H1 (cell line): ENCODE measurements at regions not wholly inside any gene's neighbourhood (a gene's known extent, or its start where the extent isn't known, plus 50 kb on each side); places are given as distances from the start of the nearest gene placed in this dataset.

ENCODE experiments used
- CTCF ChIA-PET: fragments of 300-600 bp; sonication (Branson Sonifier 250); formaldehyde crosslinking; loops from one replicate; lab custom pipeline; 2021; ENCODE audit not compliant: partially characterized antibody; lab: Charles Lee
- POLR2A ChIA-PET: fragments of 300-600 bp; sonication (Branson Sonifier 250); formaldehyde crosslinking; loops from one replicate; lab custom pipeline; 2021; ENCODE audit warnings: inconsistent platforms; ENCODE audit not compliant: partially characterized antibody; lab: Charles Lee
- DNase-seq, 2 experiments: peaks; one replicate each; pipeline versions ENCODE4 v3.0.0 to v3.0.0-alpha.2; 2010 to 2022; ENCODE audit warnings: low spot score in 2 of 2, low read depth in 1 of 2, mixed read lengths in 1 of 2
- FAIRE-seq: peaks from 2 replicates; lab custom pipeline; 2011; peaks lifted over from hg19 to GRCh38; lab: Jason Lieb, UNC
- H2AFZ ChIP-seq: 2 replicates; pipeline ENCODE4 v1.8.1; 2012; ENCODE audit warnings: low read length, inconsistent platforms
- H2AK5ac ChIP-seq: 2 replicates; pipeline ENCODE4 v1.6.1; 2013; ENCODE audit warnings: low read depth, low read length
- H2BK120ac ChIP-seq: replicated peaks from 2 replicates; pipeline ENCODE3; 2013; ENCODE audit warnings: low read depth, low read length, inconsistent platforms
- H2BK12ac ChIP-seq: 2 replicates; pipeline ENCODE4 v1.6.1; 2013; ENCODE audit warnings: low read depth, low read length
- H2BK15ac ChIP-seq: 2 replicates; pipeline ENCODE4 v1.6.1; 2013; ENCODE audit warnings: low read length
- H2BK20ac ChIP-seq: 2 replicates; pipeline ENCODE4 v1.6.1; 2013; ENCODE audit warnings: low read length
- H2BK5ac ChIP-seq: 2 replicates; pipeline ENCODE4 v1.6.1; 2013; ENCODE audit warnings: low read depth, low read length
- H3K14ac ChIP-seq: 2 replicates; pipeline ENCODE4 v1.6.1; 2013; ENCODE audit warnings: inconsistent platforms; ENCODE audit not compliant: insufficient read length
- H3K18ac ChIP-seq: 2 replicates; pipeline ENCODE4 v1.6.1; 2013; ENCODE audit warnings: low read length; ENCODE audit errors: extremely low read depth
- H3K23ac ChIP-seq: 2 replicates; pipeline ENCODE4 v1.6.1; 2013; ENCODE audit warnings: inconsistent platforms; ENCODE audit not compliant: insufficient read length
- H3K23me2 ChIP-seq: 2 replicates; pipeline ENCODE4 v1.6.1; 2013; ENCODE audit warnings: low read depth, low read length
- H3K27ac ChIP-seq: 2 replicates; pipeline ENCODE4 v1.6.1; 2011; ENCODE audit warnings: low read depth, low read length, inconsistent platforms
- H3K27me3 ChIP-seq, 4 experiments: replicated peaks in 1 of 4; 1 replicate in 1 of 4; 2 replicates in 3 of 4; pipeline versions ENCODE4 v1.6.1 to v1.8.1; 2011 to 2013; ENCODE audit warnings: low read length in 3 of 4, mild to moderate bottlenecking in 3 of 4, inconsistent platforms in 2 of 4, mixed read lengths in 2 of 4, moderate library complexity in 1 of 4; ENCODE audit not compliant: control insufficient read depth in 3 of 4, insufficient read depth in 3 of 4; ENCODE audit errors: extremely low read depth in 1 of 4
- H3K36me3 ChIP-seq, 4 experiments: 2 replicates each; pipeline versions ENCODE4 v1.6.1 to v1.8.1; 2011 to 2013; ENCODE audit warnings: mild to moderate bottlenecking in 4 of 4, low read length in 3 of 4, moderate library complexity in 2 of 4, control low read depth in 1 of 4, inconsistent platforms in 1 of 4; ENCODE audit not compliant: insufficient read depth in 4 of 4, control insufficient read depth in 2 of 4
- H3K4ac ChIP-seq: replicated peaks from 2 replicates; pipeline ENCODE3; 2013; ENCODE audit warnings: low read length, low read depth, mixed read lengths, inconsistent platforms; ENCODE audit not compliant: insufficient read length
- H3K4me1 ChIP-seq, 4 experiments: replicated peaks in 1 of 4; 1 replicate in 1 of 4; 2 replicates in 3 of 4; pipeline versions ENCODE4 v1.6.1 to v1.8.1; 2011 to 2013; ENCODE audit warnings: low read length in 3 of 4, inconsistent platforms in 2 of 4, mixed read lengths in 1 of 4; ENCODE audit not compliant: insufficient read depth in 4 of 4, control insufficient read depth in 3 of 4
- H3K4me2 ChIP-seq, 2 experiments: 2 replicates each; pipeline versions ENCODE4 v1.6.1 to v1.8.1; 2011 to 2013; ENCODE audit warnings: low read depth in 2 of 2, low read length in 2 of 2, control low read depth in 1 of 2, inconsistent platforms in 1 of 2, mild to moderate bottlenecking in 1 of 2; ENCODE audit not compliant: insufficient read depth in 1 of 2
- H3K4me3 ChIP-seq, 4 experiments: fragments of 200-600, 300-600 bp in 1 of 4; sonication (generic), shearing (Covaris generic), sonication (Bioruptor Twin) in 1 of 4; 2 replicates each; pipeline versions ENCODE4 v1.5.1 to v1.8.1; 2011 to 2016; ENCODE audit warnings: low read length in 4 of 4, low read depth in 3 of 4, control low read depth in 2 of 4, inconsistent platforms in 2 of 4, mild to moderate bottlenecking in 2 of 4, mixed read lengths in 1 of 4, moderate library complexity in 1 of 4; ENCODE audit not compliant: insufficient read depth in 2 of 4; ENCODE audit errors: extremely low read depth in 1 of 4
- H3K56ac ChIP-seq: replicated peaks from 2 replicates; pipeline ENCODE3; 2013; ENCODE audit warnings: low read depth, mild to moderate bottlenecking, mixed read lengths, low read length, inconsistent platforms; ENCODE audit not compliant: insufficient read length
- H3K79me1 ChIP-seq: 2 replicates; pipeline ENCODE4 v1.6.1; 2013; ENCODE audit warnings: low read depth, low read length, control low read depth
- H3K79me2 ChIP-seq, 2 experiments: 2 replicates each; pipeline versions ENCODE4 v1.6.1 to v1.8.1; 2012 to 2013; ENCODE audit warnings: low read length in 2 of 2, mild to moderate bottlenecking in 2 of 2, inconsistent platforms in 1 of 2; ENCODE audit not compliant: insufficient read depth in 2 of 2, control insufficient read depth in 1 of 2
- H3K9ac ChIP-seq, 4 experiments: replicated peaks in 1 of 4; 1 replicate in 1 of 4; 2 replicates in 3 of 4; pipeline versions ENCODE4 v1.6.1 to v1.8.1; 2011 to 2013; ENCODE audit warnings: low read depth in 3 of 4, low read length in 3 of 4, control low read depth in 2 of 4, mild to moderate bottlenecking in 2 of 4, moderate library complexity in 2 of 4, inconsistent platforms in 1 of 4; ENCODE audit errors: extremely low read depth in 1 of 4
- H3K9me3 ChIP-seq, 2 experiments: 2 replicates each; pipeline versions ENCODE4 v1.6.1 to v1.8.1; 2012 to 2013; ENCODE audit warnings: mild to moderate bottlenecking in 2 of 2, moderate library complexity in 2 of 2, control low read depth in 1 of 2, inconsistent platforms in 1 of 2, low read depth in 1 of 2, low read length in 1 of 2, mixed read lengths in 1 of 2; ENCODE audit not compliant: insufficient read depth in 2 of 2
- H4K20me1 ChIP-seq, 2 experiments: replicated peaks in 1 of 2; 2 replicates each; pipeline versions ENCODE3 to v1.8.1; 2011 to 2013; ENCODE audit warnings: inconsistent platforms in 2 of 2, low read length in 2 of 2, mild to moderate bottlenecking in 1 of 2; ENCODE audit not compliant: insufficient read depth in 2 of 2, control insufficient read depth in 1 of 2
- H4K5ac ChIP-seq: 2 replicates; pipeline ENCODE4 v1.6.1; 2013; ENCODE audit warnings: low read length, low read depth, mixed read lengths, inconsistent platforms; ENCODE audit not compliant: insufficient read length
- H4K8ac ChIP-seq: 2 replicates; pipeline ENCODE4 v1.8.0; 2013; ENCODE audit warnings: mild to moderate bottlenecking, moderate library complexity, low read length, inconsistent platforms; ENCODE audit not compliant: insufficient read depth; ENCODE audit errors: extremely low read depth
- H4K91ac ChIP-seq: replicated peaks from 2 replicates; pipeline ENCODE3; 2013; ENCODE audit warnings: low read length, mixed read lengths, inconsistent platforms; ENCODE audit not compliant: insufficient read length
- CREB1 ChIP-seq: IDR thresholded peaks from 2 replicates; pipeline ENCODE4 v1.6.1; 2012; ENCODE audit warnings: inconsistent platforms
- CTBP2 ChIP-seq: IDR thresholded peaks from 2 replicates; pipeline ENCODE4 v1.7.0; 2011; ENCODE audit warnings: borderline replicate concordance, mild to moderate bottlenecking, moderate library complexity, mixed read lengths, low read length; ENCODE audit not compliant: insufficient read depth, insufficient read length
- TCF12 ChIP-seq: IDR thresholded peaks from 2 replicates; pipeline ENCODE4 v1.6.1; 2011; ENCODE audit warnings: low read depth, mild to moderate bottlenecking, low read length
- WGBS, 2 experiments: shearing (Covaris generic) in 1 of 2; methylation state at CpG; one replicate each; pipeline versions ENCODE4 v1.1.6 to v1.1.7; 2013 to 2015; ENCODE audit warnings: low lambda C conversion rate in 2 of 2, mixed read lengths in 2 of 2, inconsistent platforms in 1 of 2, low coverage in 1 of 2, missing lambda C conversion rate in 1 of 2; ENCODE audit not compliant: insufficient replicate concordance in 2 of 2, insufficient coverage in 1 of 2, insufficient read length in 1 of 2; ENCODE audit errors: extremely low coverage in 1 of 2, missing lambda C conversion rate in 1 of 2; 5-methylcytosine and 5-hydroxymethylcytosine counted together

- no peak overlapping the region for H4K5ac ChIP-seq
- no peak overlapping the region for H2BK12ac ChIP-seq
- H3K14ac ChIP-seq = no peak overlapping the region
- H2BK15ac ChIP-seq = no peak overlapping the region
- no peak overlapping the region for H3K4ac ChIP-seq
- no peaks in the 10 kb centered on the region for H3K36me3 ChIP-seq
- no peak for FAIRE-seq
- CTCF ChIA-PET = interaction anchor here (0.8 to 35.5 kb wide), 9 partner anchors 10 to 244 kb away, joined by 3 to 992 read pairs (median 4); no protein-coding TSS in a partner anchor
- no peak overlapping the region for H3K4me3 ChIP-seq
- no peak overlapping the region for H3K56ac ChIP-seq
- TF ChIP-seq CREB1 (no peak), CTBP2 (no peak), TCF12 (no peak)
- TF ChIP-seq, all 59 proteins: peak for 0
- no peaks in the 10 kb centered on the region for H3K9me3 ChIP-seq
- H2BK5ac ChIP-seq = no peak overlapping the region
- no peak overlapping the region for H3K9ac ChIP-seq
- no peaks in the 10 kb centered on the region for H3K79me2 ChIP-seq
- WGBS, 2 experiments = 87% methylated on average over 7 of the region's 7 CpGs; no CpG with 5 or more reads in 1 of the 2 experiments
- H2BK20ac ChIP-seq = 0 out of 2 replicates have a peak overlapping the region, but pooled peaks have one; percentile 48
- H3K4me2 ChIP-seq = no peak overlapping the region
- no peak overlapping the region for H4K91ac ChIP-seq
- no peaks in the 10 kb centered on the region for H3K79me1 ChIP-seq
- H3K23me2 ChIP-seq = peaks cover 3% of the 10 kb centered on the region; the same call in 1 of the 2 replicates
- DNase-seq = no peak
- H3K18ac ChIP-seq = no peak overlapping the region
- no peak overlapping the region; the same call in 1 of the 2 replicates for H4K8ac ChIP-seq
- H3K27ac ChIP-seq = no peak overlapping the region
- H2AFZ ChIP-seq = peak overlapping the region; percentile 30; the same call in 1 of the 2 replicates
- H2AK5ac ChIP-seq = no peak overlapping the region
- H3K23ac ChIP-seq = no peak overlapping the region
- H3K27me3 ChIP-seq = no peaks in the 10 kb centered on the region
- peaks cover 4 to 11% (median 8%) of the 10 kb centered on the region in 4 experiments; a peak in 6 of 7 replicates for H3K4me1 ChIP-seq
- POLR2A ChIA-PET = no interaction called here
- H2BK120ac ChIP-seq = no peak overlapping the region
- no peaks in the 10 kb centered on the region for H4K20me1 ChIP-seq
Measured at GRCh38 chr10:69709366-69709941, 79.4 kb downstream of the FAM241B start.
